HG02938 (cell line): ENCODE measurements at regions not wholly inside any gene's neighbourhood (a gene's known extent, or its start where the extent isn't known, plus 50 kb on each side); places are given as distances from the start of the nearest gene placed in this dataset.
"Not testable (repeated sequence)": the region's sequence is repeated elsewhere in the genome, so short reads cannot be mapped to it uniquely, and the experiment has no call there.

Experiments
- ATAC-seq: cut with Tn5 transposase; IDR thresholded peaks from one replicate; pipeline ENCODE4 v1.9.1; 2021; ENCODE audit warnings: mild to moderate bottlenecking, moderate library complexity; ENCODE audit not compliant: unreplicated experiment

GRCh38 chr2:226478109-226478809 is 321.4 kb downstream of the IRS1 start:
- no peak for ATAC-seq

GRCh38 chr2:226477221-226478108 is 322.2 kb downstream of the IRS1 start:
- no peak for ATAC-seq

- no peak for ATAC-seq
Observed at GRCh38 chr2:226475650-226476049, 324.0 kb downstream of the IRS1 start.

- no peak for ATAC-seq
Observed at GRCh38 chr2:226474131-226474530, 325.5 kb downstream of the IRS1 start.

- ATAC-seq, result no peak
Observed at GRCh38 chr2:226471987-226472470, 327.6 kb downstream of the IRS1 start.

- ATAC-seq, result no peak
Observed at GRCh38 chr2:226467633-226468032, 332.0 kb downstream of the IRS1 start.

- ATAC-seq, result no peak
Observed at GRCh38 chr2:226467221-226467620, 332.4 kb downstream of the IRS1 start.

GRCh38 chr2:226466589-226466988 is 333.0 kb downstream of the IRS1 start:
- no peak for ATAC-seq

- ATAC-seq, result no peak
Observed at GRCh38 chr2:226466124-226466523, 333.5 kb downstream of the IRS1 start.

GRCh38 chr2:226464380-226464779 is 335.2 kb downstream of the IRS1 start:
- ATAC-seq, result no peak

- no peak for ATAC-seq
Observed at GRCh38 chr2:226463154-226463553, 336.5 kb downstream of the IRS1 start.

- ATAC-seq, result no peak
Observed at GRCh38 chr2:226461981-226462380, 337.6 kb downstream of the IRS1 start.

- ATAC-seq, result not testable (repeated sequence)
Observed at GRCh38 chr2:226456144-226456543, 343.5 kb downstream of the IRS1 start.

- ATAC-seq, result no peak
Observed at GRCh38 chr2:226452768-226453167, 346.9 kb downstream of the IRS1 start.

GRCh38 chr2:226451486-226451885 is 348.1 kb downstream of the IRS1 start:
- ATAC-seq, result no peak

- ATAC-seq, result no peak
Observed at GRCh38 chr2:226450141-226450540, 349.5 kb downstream of the IRS1 start.

- no peak for ATAC-seq
Observed at GRCh38 chr2:226447338-226448300, 352.0 kb downstream of the IRS1 start.

- no peak for ATAC-seq
Observed at GRCh38 chr2:226446406-226447001, 353.1 kb downstream of the IRS1 start.

GRCh38 chr2:226445216-226445861 is 354.3 kb downstream of the IRS1 start:
- no peak for ATAC-seq

- ATAC-seq, result no peak
Observed at GRCh38 chr2:226443112-226443511, 356.5 kb downstream of the IRS1 start.
